HG02884 (cell line): ENCODE measurements at regions not wholly inside any gene's neighbourhood (a gene's known extent, or its start where the extent isn't known, plus 50 kb on each side); places are given as distances from the start of the nearest gene placed in this dataset.
"Not testable (repeated sequence)": the region's sequence is repeated elsewhere in the genome, so short reads cannot be mapped to it uniquely, and the experiment has no call there.

Source experiments
- ATAC-seq: cut with Tn5 transposase; IDR thresholded peaks from one replicate; pipeline ENCODE4 v1.9.1; 2021; ENCODE audit warnings: mild to moderate bottlenecking, moderate library complexity; ENCODE audit not compliant: unreplicated experiment

- ATAC-seq: no peak
These were observed 446.1 kb upstream of the MYT1L start for GRCh38 chr2:2777213-2777612.

- ATAC-seq: no peak
These were observed 443.9 kb upstream of the MYT1L start for GRCh38 chr2:2775018-2775417.

GRCh38 chr2:2773692-2774091, 442.6 kb upstream of the MYT1L start:
- no peak for ATAC-seq

GRCh38 chr2:2773080-2773479, 442.0 kb upstream of the MYT1L start:
- ATAC-seq: not testable (repeated sequence)

GRCh38 chr2:2771721-2772411, 440.8 kb upstream of the MYT1L start:
- ATAC-seq: no peak

GRCh38 chr2:2769481-2770431, 438.7 kb upstream of the MYT1L start:
- no peak for ATAC-seq

GRCh38 chr2:2768476-2768875, 437.4 kb upstream of the MYT1L start:
- ATAC-seq: no peak

- ATAC-seq: no peak
These were observed 436.8 kb upstream of the MYT1L start for GRCh38 chr2:2767837-2768236.

- no peak for ATAC-seq
These were observed 434.9 kb upstream of the MYT1L start for GRCh38 chr2:2765839-2766495.

GRCh38 chr2:2765176-2765800, 434.2 kb upstream of the MYT1L start:
- no peak for ATAC-seq

GRCh38 chr2:2764739-2765138, 433.7 kb upstream of the MYT1L start:
- no peak for ATAC-seq

GRCh38 chr2:2764001-2764355, 432.9 kb upstream of the MYT1L start:
- ATAC-seq: no peak

GRCh38 chr2:2763351-2764000, 432.4 kb upstream of the MYT1L start:
- no peak for ATAC-seq

GRCh38 chr2:2762913-2763312, 431.8 kb upstream of the MYT1L start:
- ATAC-seq: no peak

- ATAC-seq: no peak
These were observed 431.3 kb upstream of the MYT1L start for GRCh38 chr2:2762166-2762908.

- no peak for ATAC-seq
These were observed 427.8 kb upstream of the MYT1L start for GRCh38 chr2:2758793-2759367.

GRCh38 chr2:2757764-2758163, 426.7 kb upstream of the MYT1L start:
- ATAC-seq: peak; percentile 79

- no peak for ATAC-seq
These were observed 425.8 kb upstream of the MYT1L start for GRCh38 chr2:2756886-2757285.

- ATAC-seq: no peak
These were observed 424.9 kb upstream of the MYT1L start for GRCh38 chr2:2755990-2756389.

- ATAC-seq: no peak
These were observed 423.9 kb upstream of the MYT1L start for GRCh38 chr2:2754940-2755339.
